Neural cell (in vitro differentiated cells): ENCODE measurements at regions not wholly inside any gene's neighbourhood (a gene's known extent, or its start where the extent isn't known, plus 50 kb on each side); places are given as distances from the start of the nearest gene placed in this dataset.
"Not testable (repeated sequence)": the region's sequence is repeated elsewhere in the genome, so short reads cannot be mapped to it uniquely, and the experiment has no call there.

Experiments used
- H2AFZ ChIP-seq: fragments of 200-600, 300-800 bp; sonication (generic), shearing (Covaris generic); 2 replicates; pipeline ENCODE4 v1.6.0; 2014; ENCODE audit warnings: low read depth, mild to moderate bottlenecking, antibody characterized with exemption, low read length, moderate library complexity
- H3F3A ChIP-seq: fragments of 200-600 bp; shearing (Covaris generic); 2 replicates; pipeline ENCODE4 v1.6.1; 2016; ENCODE audit warnings: mild to moderate bottlenecking, moderate library complexity, mixed read lengths, antibody characterized with exemption, low read length; ENCODE audit not compliant: insufficient read depth, poor library complexity, severe bottlenecking
- H3K27ac ChIP-seq: fragments of 200-600, 300-800 bp; sonication (generic), shearing (Covaris generic); 2 replicates; pipeline ENCODE4 v1.5.1; 2014; ENCODE audit warnings: mild to moderate bottlenecking, low read length, moderate library complexity
- H3K27me3 ChIP-seq: fragments of 300-800, 200-600 bp; sonication (generic), shearing (Covaris generic); 2 replicates; pipeline ENCODE4 v1.6.0; 2014; ENCODE audit warnings: mild to moderate bottlenecking, low read depth, low read length, moderate library complexity; ENCODE audit not compliant: insufficient read depth
- H3K36me3 ChIP-seq: fragments of 300-800, 200-600 bp; sonication (generic), shearing (Covaris generic); 2 replicates; pipeline ENCODE4 v1.5.1; 2014; ENCODE audit warnings: mild to moderate bottlenecking, antibody characterized with exemption, low read length, moderate library complexity; ENCODE audit not compliant: insufficient read depth
- H3K4me2 ChIP-seq: fragments of 300-800, 200-600 bp; sonication (generic), shearing (Covaris generic); 2 replicates; pipeline ENCODE4 v1.6.0; 2014; ENCODE audit warnings: mild to moderate bottlenecking, low read length
- H3K4me3 ChIP-seq: fragments of 300-800, 200-600 bp; sonication (generic), shearing (Covaris generic); 2 replicates; pipeline ENCODE4 v1.5.1; 2014; ENCODE audit warnings: mild to moderate bottlenecking, low read length, moderate library complexity
- H3K79me2 ChIP-seq: fragments of 200-600 bp; shearing (Covaris generic); replicated peaks from 2 replicates; pipeline ENCODE4 v1.6.0; 2014; ENCODE audit warnings: mild to moderate bottlenecking, low read length, moderate library complexity; ENCODE audit not compliant: insufficient read depth
- H3K9ac ChIP-seq: fragments of 300-800, 200-600 bp; sonication (generic), shearing (Covaris generic); 2 replicates; pipeline ENCODE4 v1.6.1; 2016; ENCODE audit warnings: mild to moderate bottlenecking, low read length, mixed read lengths
- H3K9me2 ChIP-seq: fragments of 200-600 bp; shearing (Covaris generic); 2 replicates; pipeline ENCODE4 v1.6.1; 2016; ENCODE audit warnings: mild to moderate bottlenecking, low read length, mixed read lengths; ENCODE audit not compliant: insufficient read depth
- H3K9me3 ChIP-seq: fragments of 200-600, 300-800 bp; sonication (generic), shearing (Covaris generic); 2 replicates; pipeline ENCODE4 v1.6.1; 2016; ENCODE audit warnings: mild to moderate bottlenecking, mixed run types, low read length, moderate library complexity, mixed read lengths
- H4K20me1 ChIP-seq: fragments of 200-600 bp; shearing (Covaris generic); 2 replicates; pipeline ENCODE4 v1.6.1; 2016; ENCODE audit warnings: mild to moderate bottlenecking, mixed run types; ENCODE audit not compliant: insufficient read depth
- CTCF ChIP-seq: fragments of 450-650 bp; IDR thresholded peaks from 2 replicates; pipeline ENCODE4 v1.5.1; 2014; ENCODE audit warnings: antibody characterized with exemption, mild to moderate bottlenecking, moderate library complexity; ENCODE audit not compliant: poor library complexity, severe bottlenecking
- EP300 ChIP-seq: fragments of 450-650 bp; conservative IDR thresholded peaks from 2 replicates; pipeline ENCODE4 v1.6.1; 2014; ENCODE audit warnings: antibody characterized with exemption, mild to moderate bottlenecking, moderate library complexity; ENCODE audit not compliant: poor library complexity, severe bottlenecking
- EZH2 ChIP-seq: fragments of 200-600, 300-800 bp; shearing (Covaris generic), sonication (generic); IDR thresholded peaks from 2 replicates; pipeline ENCODE4 v1.6.1; 2014; ENCODE audit warnings: antibody characterized with exemption, low read length, borderline replicate concordance, mild to moderate bottlenecking; ENCODE audit not compliant: insufficient read depth, poor library complexity, severe bottlenecking
- MXI1 ChIP-seq: fragments of 450-650 bp; conservative IDR thresholded peaks from 2 replicates; pipeline ENCODE4 v1.6.1; 2014; ENCODE audit warnings: antibody characterized with exemption, mild to moderate bottlenecking; ENCODE audit not compliant: poor library complexity, severe bottlenecking
- POLR2AphosphoS5 ChIP-seq: IDR thresholded peaks from 2 replicates; pipeline ENCODE4 v1.6.1; 2012
- RAD21 ChIP-seq: fragments of 450-650 bp; conservative IDR thresholded peaks from 2 replicates; pipeline ENCODE4 v1.6.1; 2014; ENCODE audit warnings: antibody characterized with exemption, mild to moderate bottlenecking, moderate library complexity
- REST ChIP-seq: IDR thresholded peaks from 2 replicates; pipeline ENCODE4 v1.6.1; 2012; ENCODE audit warnings: borderline replicate concordance
- SMC3 ChIP-seq: fragments of 450-650 bp; conservative IDR thresholded peaks from 2 replicates; pipeline ENCODE4 v1.6.1; 2014; ENCODE audit warnings: antibody characterized with exemption, mild to moderate bottlenecking, moderate library complexity; ENCODE audit not compliant: poor library complexity
- TAF1 ChIP-seq: IDR thresholded peaks from 2 replicates; pipeline ENCODE4 v1.6.1; 2012; ENCODE audit warnings: low read depth

GRCh38 chr4:179361978-179362486 lies 1919.8 kb upstream of the AGA start:
- H3F3A ChIP-seq = no peaks in the 10 kb centered on the region
- no peak overlapping the region for H3K4me2 ChIP-seq
- no peaks in the 10 kb centered on the region for H4K20me1 ChIP-seq
- H3K27me3 ChIP-seq = no peaks in the 10 kb centered on the region
- no peak overlapping the region for H3K27ac ChIP-seq
- H3K9me3 ChIP-seq = no peaks in the 10 kb centered on the region
- H3K79me2 ChIP-seq = no peaks in the 10 kb centered on the region
- no peak overlapping the region for H2AFZ ChIP-seq
- H3K4me3 ChIP-seq = no peak overlapping the region
- no peaks in the 10 kb centered on the region for H3K9me2 ChIP-seq
- no peaks in the 10 kb centered on the region for H3K36me3 ChIP-seq
- no peak for TF ChIP-seq TAF1
- TF ChIP-seq EZH2 = no peak
- peak; percentile 47 for TF ChIP-seq REST
- peak; percentile 99 for TF ChIP-seq EP300
- TF ChIP-seq SMC3 = peak; percentile 51
- peak; percentile 96 for TF ChIP-seq POLR2AphosphoS5
- TF ChIP-seq RAD21 = peak; percentile 60
- peak; percentile 54 for TF ChIP-seq CTCF
- TF ChIP-seq MXI1 = no peak
- no peak overlapping the region for H3K9ac ChIP-seq

GRCh38 chr4:179365932-179366331 lies 1923.7 kb upstream of the AGA start:
- H2AFZ ChIP-seq, H3K9ac ChIP-seq, H3K27ac ChIP-seq, H3K79me2 ChIP-seq, H3K4me3 ChIP-seq, H3F3A ChIP-seq, H4K20me1 ChIP-seq, H3K4me2 ChIP-seq, H3K27me3 ChIP-seq, H3K9me2 ChIP-seq, H3K36me3 ChIP-seq, H3K9me3 ChIP-seq: not testable (repeated sequence)

GRCh38 chr4:179372242-179372641 lies 1930.0 kb upstream of the AGA start:
- Histone ChIP-seq H3K9ac (no peak overlapping the region), H3K36me3 (no peaks in the 10 kb centered on the region), H3K79me2 (no peaks in the 10 kb centered on the region), H3K27me3 (no peaks in the 10 kb centered on the region), H3K27ac (no peak overlapping the region), H3K9me2 (no peaks in the 10 kb centered on the region), H4K20me1 (no peaks in the 10 kb centered on the region), H3K4me3 (no peak overlapping the region), H3F3A (no peaks in the 10 kb centered on the region), H3K4me2 (no peak overlapping the region), H2AFZ (no peak overlapping the region), H3K9me3 (no peaks in the 10 kb centered on the region)
- TF ChIP-seq CTCF (no peak), TAF1 (no peak), POLR2AphosphoS5 (no peak), EP300 (no peak), SMC3 (no peak), EZH2 (no peak), REST (no peak), MXI1 (no peak), RAD21 (no peak)
